ENCODE measurements at regions not wholly inside any gene's neighbourhood (a gene's known extent, or its start where the extent isn't known, plus 50 kb on each side); places are given as distances from the start of the nearest gene placed in this dataset.
A peak's percentile ranks its signal among the peaks of the same experiment; 100 is the strongest.

GRCh38 chr10:33098951-33099663 is 141.1 kb upstream of the ITGB1 start:
- Histone ChIP-seq H3K27me3 (ENCODE audit: insufficient read depth, low read length, poor library complexity) (no peaks in the 10 kb centered on the region), H3K36me3 (ENCODE audit: insufficient read depth, low read length) (no peaks in the 10 kb centered on the region), H2AFZ (ENCODE audit: low read depth, low read length) (no peak overlapping the region), H3K27ac (ENCODE audit: low read length) (no peak overlapping the region), H3K9ac (ENCODE audit: low read depth, low read length) (no peak overlapping the region), H4K20me1 (ENCODE audit: insufficient read depth, low read length) (no peaks in the 10 kb centered on the region), H3K9me3 (ENCODE audit: insufficient read depth, low read length, severe bottlenecking) (peaks cover 27% of the 10 kb centered on the region), H3K4me3 (ENCODE audit: low read depth in 1 of 2, low read length in 2 of 2) (no peak overlapping the region), H3K4me1 (ENCODE audit: insufficient read depth, low read length) (peaks cover 20% of the 10 kb centered on the region), H3K79me2 (ENCODE audit: insufficient read depth, low read length) (no peaks in the 10 kb centered on the region), H3K4me2 (ENCODE audit: insufficient read depth, low read length) (no peak overlapping the region)
- TF ChIP-seq EZH2 (IDR thresholded peaks at IDR 0.05; ENCODE audit: borderline replicate concordance, low read depth, low read length, severe bottlenecking), result no peak
- TF ChIP-seq, protein P1, sequence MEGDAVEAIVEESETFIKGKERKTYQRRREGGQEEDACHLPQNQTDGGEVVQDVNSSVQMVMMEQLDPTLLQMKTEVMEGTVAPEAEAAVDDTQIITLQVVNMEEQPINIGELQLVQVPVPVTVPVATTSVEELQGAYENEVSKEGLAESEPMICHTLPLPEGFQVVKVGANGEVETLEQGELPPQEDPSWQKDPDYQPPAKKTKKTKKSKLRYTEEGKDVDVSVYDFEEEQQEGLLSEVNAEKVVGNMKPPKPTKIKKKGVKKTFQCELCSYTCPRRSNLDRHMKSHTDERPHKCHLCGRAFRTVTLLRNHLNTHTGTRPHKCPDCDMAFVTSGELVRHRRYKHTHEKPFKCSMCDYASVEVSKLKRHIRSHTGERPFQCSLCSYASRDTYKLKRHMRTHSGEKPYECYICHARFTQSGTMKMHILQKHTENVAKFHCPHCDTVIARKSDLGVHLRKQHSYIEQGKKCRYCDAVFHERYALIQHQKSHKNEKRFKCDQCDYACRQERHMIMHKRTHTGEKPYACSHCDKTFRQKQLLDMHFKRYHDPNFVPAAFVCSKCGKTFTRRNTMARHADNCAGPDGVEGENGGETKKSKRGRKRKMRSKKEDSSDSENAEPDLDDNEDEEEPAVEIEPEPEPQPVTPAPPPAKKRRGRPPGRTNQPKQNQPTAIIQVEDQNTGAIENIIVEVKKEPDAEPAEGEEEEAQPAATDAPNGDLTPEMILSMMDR (IDR thresholded peaks at IDR 0.05; ENCODE audit: borderline replicate concordance, extremely low read depth, low read length, poor library complexity, severe bottlenecking), result no peak
- DNase-seq (no peak), ATAC-seq (ENCODE audit: insufficient read depth, low read depth) (no peak)

DNA sequence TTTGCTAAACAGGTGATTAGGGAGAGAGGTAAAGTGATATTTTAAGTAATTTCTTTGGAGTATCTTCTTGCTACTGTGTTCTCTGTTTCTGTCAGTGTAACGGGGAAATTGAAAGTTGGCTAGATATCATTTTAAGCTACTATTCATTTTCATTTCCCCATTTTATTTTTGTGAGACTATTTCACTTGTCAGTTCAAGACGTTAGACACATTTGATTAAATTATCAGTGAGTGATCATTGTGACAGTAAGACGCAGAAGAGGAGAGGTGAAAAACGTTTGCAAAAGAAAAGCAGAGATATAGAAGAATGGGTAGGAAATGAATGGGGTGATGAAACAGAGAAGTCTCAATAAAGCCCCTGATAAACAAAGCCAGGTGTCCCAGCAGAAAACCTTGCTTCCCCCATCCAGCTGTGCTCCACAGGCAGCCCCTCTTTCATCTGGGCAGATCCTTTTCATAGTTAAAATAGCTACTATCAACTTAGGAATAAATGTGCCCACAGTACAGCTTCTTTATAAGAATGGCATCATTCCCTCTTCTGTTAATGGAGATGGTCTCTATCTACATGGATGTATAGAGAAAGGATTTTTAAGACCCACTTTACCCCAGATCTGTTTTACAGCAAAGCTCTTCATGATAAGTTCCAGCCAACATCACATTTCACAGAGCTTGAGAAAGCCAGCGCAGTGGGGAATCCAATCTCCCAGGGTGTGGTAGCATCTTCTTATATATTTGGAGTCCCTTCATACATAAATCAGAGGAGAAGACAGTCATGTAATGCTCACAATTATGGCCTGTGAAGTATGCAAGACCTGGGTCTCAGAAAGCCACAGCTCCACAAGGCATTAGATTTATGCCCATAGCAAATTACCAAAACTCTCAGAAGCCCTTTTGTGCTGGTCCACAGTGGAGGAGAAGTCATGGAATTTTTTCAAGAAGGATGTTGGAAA is 138.1 kb upstream of the ITGB1 start:
- Histone ChIP-seq H3K27me3 (ENCODE audit: insufficient read depth, low read length, poor library complexity) (no peaks in the 10 kb centered on the region), H3K4me3 (ENCODE audit: low read depth in 1 of 2, low read length in 2 of 2) (no peak overlapping the region), H3K36me3 (ENCODE audit: insufficient read depth, low read length) (no peaks in the 10 kb centered on the region), H3K4me1 (ENCODE audit: insufficient read depth, low read length) (peaks cover 20% of the 10 kb centered on the region), H3K27ac (ENCODE audit: low read length) (no peak overlapping the region), H4K20me1 (ENCODE audit: insufficient read depth, low read length) (no peaks in the 10 kb centered on the region), H3K9ac (ENCODE audit: low read depth, low read length) (no peak overlapping the region), H3K4me2 (ENCODE audit: insufficient read depth, low read length) (no peak overlapping the region), H3K79me2 (ENCODE audit: insufficient read depth, low read length) (no peaks in the 10 kb centered on the region), H2AFZ (ENCODE audit: low read depth, low read length) (no peak overlapping the region), H3K9me3 (ENCODE audit: insufficient read depth, low read length, severe bottlenecking) (peaks cover 15% of the 10 kb centered on the region)
- TF ChIP-seq, protein P1 (IDR thresholded peaks at IDR 0.05; ENCODE audit: borderline replicate concordance, extremely low read depth, low read length, poor library complexity, severe bottlenecking), result no peak
- ATAC-seq (ENCODE audit: insufficient read depth, low read depth) (peak; percentile 66), DNase-seq (peak; percentile 37)

DNA sequence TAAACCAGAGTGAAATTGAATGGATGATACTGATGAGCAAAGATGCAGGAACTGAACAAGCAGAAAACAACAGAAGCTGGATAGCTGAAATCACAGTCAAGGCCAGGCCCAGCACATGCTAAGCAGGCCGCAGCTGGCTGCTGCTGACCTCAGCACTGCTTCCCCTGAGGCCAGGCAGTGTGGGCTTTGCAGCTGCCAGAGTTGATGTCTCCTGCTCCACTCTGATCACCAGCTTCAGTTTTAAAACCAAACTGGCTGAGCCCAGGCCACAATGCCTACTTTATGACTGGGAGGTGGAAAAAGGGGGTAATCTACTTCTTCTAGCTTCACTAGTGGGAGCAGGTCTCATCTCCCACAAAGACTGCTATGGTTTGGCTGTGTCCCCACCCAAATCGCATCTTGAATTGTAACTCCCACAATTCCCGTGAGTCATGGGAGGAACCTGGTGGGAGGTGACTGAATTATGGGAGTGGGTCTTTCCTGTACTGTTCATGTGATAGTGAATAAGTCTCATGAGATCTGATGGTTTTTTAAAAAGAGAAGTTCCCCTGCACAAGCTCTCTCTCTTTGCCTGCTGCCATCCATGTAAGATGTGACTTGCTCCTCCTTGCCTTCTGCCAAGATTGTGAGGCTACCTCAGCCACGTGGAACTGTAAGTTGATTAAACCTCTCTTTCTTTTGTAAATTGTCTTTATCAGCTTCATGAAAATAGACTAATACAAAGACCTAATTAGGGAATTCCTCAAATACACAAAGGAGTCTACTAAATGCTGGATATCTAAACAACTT is 136.4 kb upstream of the ITGB1 start:
- no peaks in the 10 kb centered on the region for H3K79me2 ChIP-seq (ENCODE audit: insufficient read depth, low read length)
- H3K4me2 ChIP-seq (ENCODE audit: insufficient read depth, low read length), result no peak overlapping the region
- H2AFZ ChIP-seq (ENCODE audit: low read depth, low read length), result no peak overlapping the region
- no peak overlapping the region for H3K4me3 ChIP-seq (ENCODE audit: low read depth in 1 of 2, low read length in 2 of 2)
- no peak overlapping the region for H3K27ac ChIP-seq (ENCODE audit: low read length)
- no peaks in the 10 kb centered on the region for H3K36me3 ChIP-seq (ENCODE audit: insufficient read depth, low read length)
- H3K27me3 ChIP-seq (ENCODE audit: insufficient read depth, low read length, poor library complexity), result no peaks in the 10 kb centered on the region
- peaks cover 15% of the 10 kb centered on the region for H3K9me3 ChIP-seq (ENCODE audit: insufficient read depth, low read length, severe bottlenecking)
- TF ChIP-seq, protein P1 (IDR thresholded peaks at IDR 0.05; ENCODE audit: borderline replicate concordance, extremely low read depth, low read length, poor library complexity, severe bottlenecking), result no peak
- no peak for TF ChIP-seq EZH2 (IDR thresholded peaks at IDR 0.05; ENCODE audit: borderline replicate concordance, low read depth, low read length, severe bottlenecking)
- no peak overlapping the region for H3K9ac ChIP-seq (ENCODE audit: low read depth, low read length)
- H4K20me1 ChIP-seq (ENCODE audit: insufficient read depth, low read length), result no peaks in the 10 kb centered on the region
- DNase-seq (no peak), ATAC-seq (ENCODE audit: insufficient read depth, low read depth) (no peak)
- H3K4me1 ChIP-seq (ENCODE audit: insufficient read depth, low read length), result peaks cover 18% of the 10 kb centered on the region
